GM23338 (cell line): ENCODE measurements at regions not wholly inside any gene's neighbourhood (a gene's known extent, or its start where the extent isn't known, plus 50 kb on each side); places are given as distances from the start of the nearest gene placed in this dataset.

Experiments
- ATAC-seq: fragments of 200-7000 bp; cut with Tn5 transposase; 3 replicates; pipeline ENCODE4 v1.9.1; 2020
- DNase-seq: peaks from one replicate; pipeline ENCODE4 v3.0.0-alpha.2; 2015; ENCODE audit warnings: low spot score
- H2AFZ ChIP-seq: fragments of 200-600 bp; sonication (generic); 2 replicates; pipeline ENCODE4 v1.8.0; 2016; ENCODE audit warnings: antibody characterized with exemption, mild to moderate bottlenecking, moderate library complexity
- H3F3A ChIP-seq: fragments of 200-600 bp; sonication (generic); replicated peaks from 2 replicates; pipeline ENCODE4 v1.8.0; 2017; ENCODE audit warnings: antibody characterized with exemption, mixed run types, low read depth
- H3K27ac ChIP-seq: fragments of 200-600 bp; sonication (generic); 2 replicates; pipeline ENCODE4 v1.6.1; 2016; ENCODE audit warnings: low read depth
- H3K27me3 ChIP-seq: fragments of 200-600 bp; sonication (generic); 2 replicates; pipeline ENCODE4 v1.8.0; 2016; ENCODE audit warnings: mild to moderate bottlenecking, mixed run types, moderate library complexity; ENCODE audit not compliant: insufficient read depth
- H3K36me3 ChIP-seq: fragments of 200-600 bp; sonication (generic); 2 replicates; pipeline ENCODE4 v1.8.0; 2016; ENCODE audit warnings: mild to moderate bottlenecking; ENCODE audit not compliant: insufficient read depth
- H3K4me1 ChIP-seq: fragments of 200-600 bp; sonication (generic); 2 replicates; pipeline ENCODE4 v1.8.0; 2016; ENCODE audit warnings: mild to moderate bottlenecking, moderate library complexity; ENCODE audit not compliant: insufficient read depth
- H3K4me2 ChIP-seq: fragments of 200-600 bp; sonication (generic); 2 replicates; pipeline ENCODE4 v1.7.1; 2017; ENCODE audit warnings: mixed run types
- H3K4me3 ChIP-seq: fragments of 200-600 bp; sonication (generic); 2 replicates; pipeline ENCODE4 v1.6.1; 2016; ENCODE audit warnings: mixed run types
- H3K79me2 ChIP-seq: fragments of 200-600 bp; sonication (generic); replicated peaks from 2 replicates; pipeline ENCODE4 v1.8.0; 2017; ENCODE audit warnings: mild to moderate bottlenecking; ENCODE audit not compliant: insufficient read depth
- H3K9me2 ChIP-seq: fragments of 200-600 bp; sonication (generic); 2 replicates; pipeline ENCODE4 v1.8.0; 2017; ENCODE audit not compliant: insufficient read depth
- H4K20me1 ChIP-seq: fragments of 200-600 bp; sonication (generic); replicated peaks from 2 replicates; pipeline ENCODE4 v1.8.0; 2017; ENCODE audit warnings: mild to moderate bottlenecking; ENCODE audit not compliant: insufficient read depth
- H3K27ac Mint-ChIP-seq: 2 replicates; pipeline ENCODE4 v1.8.0; 2020; ENCODE audit warnings: inconsistent platforms, mild to moderate bottlenecking, moderate library complexity, mixed read lengths
- H3K27me3 Mint-ChIP-seq: 3 replicates; pipeline ENCODE4 v1.8.0; 2022; ENCODE audit warnings: low read depth, mild to moderate bottlenecking, moderate library complexity, mixed read lengths, inconsistent platforms; ENCODE audit not compliant: insufficient read depth, poor library complexity
- H3K36me3 Mint-ChIP-seq: 3 replicates; pipeline ENCODE4 v1.8.0; 2021; ENCODE audit warnings: low read depth, mild to moderate bottlenecking, inconsistent platforms, moderate library complexity, mixed read lengths
- H3K4me1 Mint-ChIP-seq: 3 replicates; pipeline ENCODE4 v1.8.0; 2020; ENCODE audit warnings: mild to moderate bottlenecking, inconsistent platforms, mixed read lengths
- H3K4me3 Mint-ChIP-seq: 3 replicates; pipeline ENCODE4 v1.8.0; 2021; ENCODE audit warnings: moderate library complexity, mild to moderate bottlenecking, inconsistent platforms, mixed read lengths
- H3K9me3 Mint-ChIP-seq: 3 replicates; pipeline ENCODE4 v1.8.0; 2020; ENCODE audit warnings: moderate library complexity, mild to moderate bottlenecking, inconsistent platforms, mixed read lengths
- CREB1 ChIP-seq: fragments of 250-450 bp; sonication (Bioruptor Pico); IDR thresholded peaks from 2 replicates; pipeline ENCODE4 v1.5.0; 2020; ENCODE audit warnings: low read depth, mild to moderate bottlenecking, moderate library complexity
- EZH2 ChIP-seq: fragments of 200-600 bp; sonication (generic); IDR thresholded peaks from one replicate; pipeline ENCODE4 v1.8.0; 2017; ENCODE audit warnings: antibody characterized with exemption, mild to moderate bottlenecking, low read depth; ENCODE audit not compliant: unreplicated experiment
- JUNB ChIP-seq: IDR thresholded peaks from one replicate; pipeline ENCODE4 v1.6.1; 2016; ENCODE audit warnings: antibody characterized with exemption; ENCODE audit not compliant: unreplicated experiment
- POLR2AphosphoS5 ChIP-seq: IDR thresholded peaks from 2 replicates; pipeline ENCODE4 v1.6.1; 2016; ENCODE audit warnings: antibody characterized with exemption, low read depth
- STAT1 ChIP-seq: IDR thresholded peaks from one replicate; pipeline ENCODE4 v1.6.1; 2016; ENCODE audit warnings: antibody characterized with exemption; ENCODE audit not compliant: unreplicated experiment
- ZNF114 ChIP-seq: fragments of 250-450 bp; sonication (Bioruptor Pico); IDR thresholded peaks from 2 replicates; pipeline ENCODE4 v1.5.0; 2020; ENCODE audit warnings: mild to moderate bottlenecking, moderate library complexity
- ZNF331 ChIP-seq: fragments of 250-450 bp; sonication (Bioruptor Pico); IDR thresholded peaks from 2 replicates; pipeline ENCODE4 v1.5.0; 2020; ENCODE audit warnings: low read depth, mild to moderate bottlenecking, moderate library complexity
- TF ChIP-seq, protein P1 (sequence below): IDR thresholded peaks from 2 replicates; pipeline ENCODE4 v1.6.1; 2016; ENCODE audit warnings: antibody characterized with exemption
- TF ChIP-seq, protein P2 (sequence below), 2 experiments: fragments of 200-600 bp in 1 of 2; sonication (generic) in 1 of 2; conservative IDR thresholded peaks; 2 replicates each; pipeline versions ENCODE4 v1.5.1 to v1.6.1; 2016 to 2017; ENCODE audit warnings: antibody characterized with exemption in 2 of 2, low read depth in 2 of 2, mild to moderate bottlenecking in 2 of 2, moderate library complexity in 1 of 2
- TF ChIP-seq, protein P3 (sequence below): IDR thresholded peaks from one replicate; pipeline ENCODE4 v1.6.1; 2018; ENCODE audit warnings: antibody characterized with exemption; ENCODE audit not compliant: unreplicated experiment
- TF ChIP-seq, protein P4 (sequence below): fragments of 250-450 bp; sonication (Bioruptor Pico); IDR thresholded peaks from 2 replicates; pipeline ENCODE4 v1.5.0; 2020; ENCODE audit warnings: mild to moderate bottlenecking, moderate library complexity

DNA sequence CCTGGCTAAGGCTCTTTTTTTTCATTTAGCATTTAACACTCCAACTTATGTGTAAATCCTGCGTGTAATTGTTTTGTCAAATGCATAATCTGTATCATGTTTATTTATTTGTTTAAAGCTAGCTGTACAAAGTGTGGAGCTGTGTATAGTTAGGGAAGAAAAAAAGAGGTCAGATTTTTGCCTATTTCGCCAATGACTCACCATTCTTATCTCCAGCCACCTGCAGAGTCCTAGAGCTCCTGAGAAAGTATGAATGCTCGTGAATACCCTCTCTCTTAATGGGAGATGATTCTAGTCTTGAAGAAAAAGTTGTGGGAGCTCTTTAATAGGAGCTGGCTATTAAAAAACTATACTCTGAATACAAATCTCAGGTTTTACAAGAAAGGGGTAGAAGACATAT is 778.8 kb upstream of the SLITRK5 start:
- H3F3A ChIP-seq: no peaks in the 10 kb centered on the region
- no peaks in the 10 kb centered on the region for H3K4me1 ChIP-seq
- no peaks in the 10 kb centered on the region; the same call in 2 of the 3 replicates for H3K9me3 Mint-ChIP-seq
- peaks cover 6% of the 10 kb centered on the region; the same call in 1 of the 2 replicates for H3K9me2 ChIP-seq
- H3K36me3 ChIP-seq: no peaks in the 10 kb centered on the region
- H4K20me1 ChIP-seq: no peaks in the 10 kb centered on the region
- H3K79me2 ChIP-seq: no peaks in the 10 kb centered on the region
- H3K4me2 ChIP-seq: no peak overlapping the region
- no peaks in the 10 kb centered on the region for H3K27me3 ChIP-seq
- DNase-seq: no peak
- H3K27ac Mint-ChIP-seq: no peak overlapping the region
- H2AFZ ChIP-seq: no peak overlapping the region
- no peak overlapping the region for H3K4me3 ChIP-seq
- no peak overlapping the region for H3K4me3 Mint-ChIP-seq
- no peaks in the 10 kb centered on the region for H3K4me1 Mint-ChIP-seq
- TF ChIP-seq STAT1: no peak
- TF ChIP-seq JUNB: no peak
- no peak for TF ChIP-seq ZNF114 (CRISPR knock-in tag)
- no peak for TF ChIP-seq EZH2
- no peak for TF ChIP-seq ZNF331 (CRISPR knock-in tag)
- TF ChIP-seq, protein P1, sequence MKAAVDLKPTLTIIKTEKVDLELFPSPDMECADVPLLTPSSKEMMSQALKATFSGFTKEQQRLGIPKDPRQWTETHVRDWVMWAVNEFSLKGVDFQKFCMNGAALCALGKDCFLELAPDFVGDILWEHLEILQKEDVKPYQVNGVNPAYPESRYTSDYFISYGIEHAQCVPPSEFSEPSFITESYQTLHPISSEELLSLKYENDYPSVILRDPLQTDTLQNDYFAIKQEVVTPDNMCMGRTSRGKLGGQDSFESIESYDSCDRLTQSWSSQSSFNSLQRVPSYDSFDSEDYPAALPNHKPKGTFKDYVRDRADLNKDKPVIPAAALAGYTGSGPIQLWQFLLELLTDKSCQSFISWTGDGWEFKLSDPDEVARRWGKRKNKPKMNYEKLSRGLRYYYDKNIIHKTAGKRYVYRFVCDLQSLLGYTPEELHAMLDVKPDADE: no peak
- TF ChIP-seq, protein P2, sequence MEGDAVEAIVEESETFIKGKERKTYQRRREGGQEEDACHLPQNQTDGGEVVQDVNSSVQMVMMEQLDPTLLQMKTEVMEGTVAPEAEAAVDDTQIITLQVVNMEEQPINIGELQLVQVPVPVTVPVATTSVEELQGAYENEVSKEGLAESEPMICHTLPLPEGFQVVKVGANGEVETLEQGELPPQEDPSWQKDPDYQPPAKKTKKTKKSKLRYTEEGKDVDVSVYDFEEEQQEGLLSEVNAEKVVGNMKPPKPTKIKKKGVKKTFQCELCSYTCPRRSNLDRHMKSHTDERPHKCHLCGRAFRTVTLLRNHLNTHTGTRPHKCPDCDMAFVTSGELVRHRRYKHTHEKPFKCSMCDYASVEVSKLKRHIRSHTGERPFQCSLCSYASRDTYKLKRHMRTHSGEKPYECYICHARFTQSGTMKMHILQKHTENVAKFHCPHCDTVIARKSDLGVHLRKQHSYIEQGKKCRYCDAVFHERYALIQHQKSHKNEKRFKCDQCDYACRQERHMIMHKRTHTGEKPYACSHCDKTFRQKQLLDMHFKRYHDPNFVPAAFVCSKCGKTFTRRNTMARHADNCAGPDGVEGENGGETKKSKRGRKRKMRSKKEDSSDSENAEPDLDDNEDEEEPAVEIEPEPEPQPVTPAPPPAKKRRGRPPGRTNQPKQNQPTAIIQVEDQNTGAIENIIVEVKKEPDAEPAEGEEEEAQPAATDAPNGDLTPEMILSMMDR (conservative IDR thresholded peaks at IDR 0.05; ENCODE audit: low read depth in 2 of 2): no peak
- TF ChIP-seq, protein P3, sequence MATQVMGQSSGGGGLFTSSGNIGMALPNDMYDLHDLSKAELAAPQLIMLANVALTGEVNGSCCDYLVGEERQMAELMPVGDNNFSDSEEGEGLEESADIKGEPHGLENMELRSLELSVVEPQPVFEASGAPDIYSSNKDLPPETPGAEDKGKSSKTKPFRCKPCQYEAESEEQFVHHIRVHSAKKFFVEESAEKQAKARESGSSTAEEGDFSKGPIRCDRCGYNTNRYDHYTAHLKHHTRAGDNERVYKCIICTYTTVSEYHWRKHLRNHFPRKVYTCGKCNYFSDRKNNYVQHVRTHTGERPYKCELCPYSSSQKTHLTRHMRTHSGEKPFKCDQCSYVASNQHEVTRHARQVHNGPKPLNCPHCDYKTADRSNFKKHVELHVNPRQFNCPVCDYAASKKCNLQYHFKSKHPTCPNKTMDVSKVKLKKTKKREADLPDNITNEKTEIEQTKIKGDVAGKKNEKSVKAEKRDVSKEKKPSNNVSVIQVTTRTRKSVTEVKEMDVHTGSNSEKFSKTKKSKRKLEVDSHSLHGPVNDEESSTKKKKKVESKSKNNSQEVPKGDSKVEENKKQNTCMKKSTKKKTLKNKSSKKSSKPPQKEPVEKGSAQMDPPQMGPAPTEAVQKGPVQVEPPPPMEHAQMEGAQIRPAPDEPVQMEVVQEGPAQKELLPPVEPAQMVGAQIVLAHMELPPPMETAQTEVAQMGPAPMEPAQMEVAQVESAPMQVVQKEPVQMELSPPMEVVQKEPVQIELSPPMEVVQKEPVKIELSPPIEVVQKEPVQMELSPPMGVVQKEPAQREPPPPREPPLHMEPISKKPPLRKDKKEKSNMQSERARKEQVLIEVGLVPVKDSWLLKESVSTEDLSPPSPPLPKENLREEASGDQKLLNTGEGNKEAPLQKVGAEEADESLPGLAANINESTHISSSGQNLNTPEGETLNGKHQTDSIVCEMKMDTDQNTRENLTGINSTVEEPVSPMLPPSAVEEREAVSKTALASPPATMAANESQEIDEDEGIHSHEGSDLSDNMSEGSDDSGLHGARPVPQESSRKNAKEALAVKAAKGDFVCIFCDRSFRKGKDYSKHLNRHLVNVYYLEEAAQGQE: no peak
- TF ChIP-seq, protein P4, sequence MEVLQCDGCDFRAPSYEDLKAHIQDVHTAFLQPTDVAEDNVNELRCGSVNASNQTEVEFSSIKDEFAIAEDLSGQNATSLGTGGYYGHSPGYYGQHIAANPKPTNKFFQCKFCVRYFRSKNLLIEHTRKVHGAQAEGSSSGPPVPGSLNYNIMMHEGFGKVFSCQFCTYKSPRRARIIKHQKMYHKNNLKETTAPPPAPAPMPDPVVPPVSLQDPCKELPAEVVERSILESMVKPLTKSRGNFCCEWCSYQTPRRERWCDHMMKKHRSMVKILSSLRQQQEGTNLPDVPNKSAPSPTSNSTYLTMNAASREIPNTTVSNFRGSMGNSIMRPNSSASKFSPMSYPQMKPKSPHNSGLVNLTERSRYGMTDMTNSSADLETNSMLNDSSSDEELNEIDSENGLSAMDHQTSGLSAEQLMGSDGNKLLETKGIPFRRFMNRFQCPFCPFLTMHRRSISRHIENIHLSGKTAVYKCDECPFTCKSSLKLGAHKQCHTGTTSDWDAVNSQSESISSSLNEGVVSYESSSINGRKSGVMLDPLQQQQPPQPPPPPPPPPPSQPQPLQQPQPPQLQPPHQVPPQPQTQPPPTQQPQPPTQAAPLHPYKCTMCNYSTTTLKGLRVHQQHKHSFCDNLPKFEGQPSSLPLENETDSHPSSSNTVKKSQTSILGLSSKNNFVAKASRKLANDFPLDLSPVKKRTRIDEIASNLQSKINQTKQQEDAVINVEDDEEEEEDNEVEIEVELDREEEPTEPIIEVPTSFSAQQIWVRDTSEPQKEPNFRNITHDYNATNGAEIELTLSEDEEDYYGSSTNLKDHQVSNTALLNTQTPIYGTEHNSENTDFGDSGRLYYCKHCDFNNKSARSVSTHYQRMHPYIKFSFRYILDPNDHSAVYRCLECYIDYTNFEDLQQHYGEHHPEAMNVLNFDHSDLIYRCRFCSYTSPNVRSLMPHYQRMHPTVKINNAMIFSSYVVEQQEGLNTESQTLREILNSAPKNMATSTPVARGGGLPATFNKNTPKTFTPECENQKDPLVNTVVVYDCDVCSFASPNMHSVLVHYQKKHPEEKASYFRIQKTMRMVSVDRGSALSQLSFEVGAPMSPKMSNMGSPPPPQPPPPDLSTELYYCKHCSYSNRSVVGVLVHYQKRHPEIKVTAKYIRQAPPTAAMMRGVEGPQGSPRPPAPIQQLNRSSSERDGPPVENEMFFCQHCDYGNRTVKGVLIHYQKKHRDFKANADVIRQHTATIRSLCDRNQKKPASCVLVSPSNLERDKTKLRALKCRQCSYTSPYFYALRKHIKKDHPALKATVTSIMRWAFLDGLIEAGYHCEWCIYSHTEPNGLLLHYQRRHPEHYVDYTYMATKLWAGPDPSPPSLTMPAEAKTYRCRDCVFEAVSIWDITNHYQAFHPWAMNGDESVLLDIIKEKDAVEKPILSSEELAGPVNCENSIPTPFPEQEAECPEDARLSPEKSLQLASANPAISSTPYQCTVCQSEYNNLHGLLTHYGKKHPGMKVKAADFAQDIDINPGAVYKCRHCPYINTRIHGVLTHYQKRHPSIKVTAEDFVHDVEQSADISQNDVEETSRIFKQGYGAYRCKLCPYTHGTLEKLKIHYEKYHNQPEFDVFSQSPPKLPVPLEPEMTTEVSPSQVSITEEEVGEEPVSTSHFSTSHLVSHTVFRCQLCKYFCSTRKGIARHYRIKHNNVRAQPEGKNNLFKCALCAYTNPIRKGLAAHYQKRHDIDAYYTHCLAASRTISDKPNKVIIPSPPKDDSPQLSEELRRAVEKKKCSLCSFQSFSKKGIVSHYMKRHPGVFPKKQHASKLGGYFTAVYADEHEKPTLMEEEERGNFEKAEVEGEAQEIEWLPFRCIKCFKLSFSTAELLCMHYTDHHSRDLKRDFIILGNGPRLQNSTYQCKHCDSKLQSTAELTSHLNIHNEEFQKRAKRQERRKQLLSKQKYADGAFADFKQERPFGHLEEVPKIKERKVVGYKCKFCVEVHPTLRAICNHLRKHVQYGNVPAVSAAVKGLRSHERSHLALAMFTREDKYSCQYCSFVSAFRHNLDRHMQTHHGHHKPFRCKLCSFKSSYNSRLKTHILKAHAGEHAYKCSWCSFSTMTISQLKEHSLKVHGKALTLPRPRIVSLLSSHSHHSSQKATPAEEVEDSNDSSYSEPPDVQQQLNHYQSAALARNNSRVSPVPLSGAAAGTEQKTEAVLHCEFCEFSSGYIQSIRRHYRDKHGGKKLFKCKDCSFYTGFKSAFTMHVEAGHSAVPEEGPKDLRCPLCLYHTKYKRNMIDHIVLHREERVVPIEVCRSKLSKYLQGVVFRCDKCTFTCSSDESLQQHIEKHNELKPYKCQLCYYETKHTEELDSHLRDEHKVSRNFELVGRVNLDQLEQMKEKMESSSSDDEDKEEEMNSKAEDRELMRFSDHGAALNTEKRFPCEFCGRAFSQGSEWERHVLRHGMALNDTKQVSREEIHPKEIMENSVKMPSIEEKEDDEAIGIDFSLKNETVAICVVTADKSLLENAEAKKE (CRISPR knock-in tag): no peak
- TF ChIP-seq CREB1 (CRISPR knock-in tag): no peak
- TF ChIP-seq POLR2AphosphoS5: no peak
- no peaks in the 10 kb centered on the region for H3K36me3 Mint-ChIP-seq
- no peak overlapping the region for H3K27ac ChIP-seq
- peaks cover 2% of the 10 kb centered on the region for H3K27me3 Mint-ChIP-seq
- no peak for ATAC-seq
